Brain microvascular endothelial cell (primary cell): ENCODE measurements at regions not wholly inside any gene's neighbourhood (a gene's known extent, or its start where the extent isn't known, plus 50 kb on each side); places are given as distances from the start of the nearest gene placed in this dataset.

Experiments used
- DNase-seq: peaks from one replicate; pipeline ENCODE4 v3.0.0-alpha.2; 2020
- H3K27ac ChIP-seq: fragments of 250-450 bp; sonication (Bioruptor Pico); 2 replicates; pipeline ENCODE4 v1.5.1; 2020; ENCODE audit warnings: mild to moderate bottlenecking, moderate library complexity
- H3K27me3 ChIP-seq: fragments of 250-450 bp; sonication (Bioruptor Pico); replicated peaks from 2 replicates; pipeline ENCODE4 v1.5.1; 2020; ENCODE audit warnings: mild to moderate bottlenecking
- H3K36me3 ChIP-seq: fragments of 250-450 bp; sonication (Bioruptor Pico); replicated peaks from 2 replicates; pipeline ENCODE4 v1.5.1; 2020; ENCODE audit warnings: mild to moderate bottlenecking
- H3K4me3 ChIP-seq: 2 replicates; pipeline ENCODE4 v1.5.1; 2011; ENCODE audit warnings: low read depth, mild to moderate bottlenecking, control low read depth, low read length, moderate library complexity
- CTCF ChIP-seq: IDR thresholded peaks from 2 replicates; pipeline ENCODE4 v1.5.1; 2011; ENCODE audit warnings: low read depth, mild to moderate bottlenecking, moderate library complexity, low read length, control low read depth, inconsistent platforms; ENCODE audit errors: missing control alignments
- in situ Hi-C: cut with HindIII; loops from 2 replicates; pipeline ENCODE4 v1.10.0; 2017; ENCODE audit warnings: low sequenced_read_pairs, low pct_ligation_motif_present

GRCh38 chr18:30920351-30920750 lies 122.2 kb downstream of the DSC3 start:
- Histone ChIP-seq H3K27me3 (no peaks in the 10 kb centered on the region), H3K36me3 (no peaks in the 10 kb centered on the region), H3K4me3 (no peak overlapping the region), H3K27ac (no peak overlapping the region)
- TF ChIP-seq CTCF = no peak
- in situ Hi-C loops = no loop called here
- DNase-seq = no peak

- DNase-seq = no peak
- no peaks in the 10 kb centered on the region for H3K36me3 ChIP-seq
- no peak overlapping the region for H3K4me3 ChIP-seq
- in situ Hi-C loops = no loop called here
- H3K27ac ChIP-seq = no peak overlapping the region
- no peak for TF ChIP-seq CTCF
- no peaks in the 10 kb centered on the region for H3K27me3 ChIP-seq
Measured at GRCh38 chr18:30917651-30918050, 124.9 kb downstream of the DSC3 start.

- H3K27ac ChIP-seq = no peak overlapping the region
- in situ Hi-C loops = no loop called here
- H3K4me3 ChIP-seq = no peak overlapping the region
- no peak for TF ChIP-seq CTCF
- H3K27me3 ChIP-seq = no peaks in the 10 kb centered on the region
- DNase-seq = no peak
- no peaks in the 10 kb centered on the region for H3K36me3 ChIP-seq
Measured at GRCh38 chr18:30915336-30915988, 127.1 kb downstream of the DSC3 start.

- H3K4me3 ChIP-seq = no peak overlapping the region
- H3K27me3 ChIP-seq = no peaks in the 10 kb centered on the region
- H3K27ac ChIP-seq = no peak overlapping the region
- no peak for TF ChIP-seq CTCF
- no peaks in the 10 kb centered on the region for H3K36me3 ChIP-seq
- no peak for DNase-seq
- in situ Hi-C loops = no loop called here
Measured at GRCh38 chr18:30908381-30908780, 134.2 kb downstream of the DSC3 start.

- no peak overlapping the region for H3K27ac ChIP-seq
- H3K27me3 ChIP-seq = no peaks in the 10 kb centered on the region
- no peaks in the 10 kb centered on the region for H3K36me3 ChIP-seq
- no peak for TF ChIP-seq CTCF
- DNase-seq = no peak
- H3K4me3 ChIP-seq = no peak overlapping the region
- in situ Hi-C loops = no loop called here
Measured at GRCh38 chr18:30903566-30903965, 139.0 kb downstream of the DSC3 start.

GRCh38 chr18:30889519-30890301 lies 152.8 kb downstream of the DSC3 start:
- peak; percentile 65 for TF ChIP-seq CTCF
- peak; percentile 2 for DNase-seq
- H3K36me3 ChIP-seq = no peaks in the 10 kb centered on the region
- H3K4me3 ChIP-seq = no peak overlapping the region
- in situ Hi-C loops = no loop called here
- H3K27ac ChIP-seq = no peak overlapping the region
- H3K27me3 ChIP-seq = no peaks in the 10 kb centered on the region
